SK-N-MC (cell line): ENCODE measurements at regions not wholly inside any gene's neighbourhood (a gene's known extent, or its start where the extent isn't known, plus 50 kb on each side); places are given as distances from the start of the nearest gene placed in this dataset.

Source experiments
- EZH2 ChIP-seq: fragments of 200-600 bp; sonication (generic); IDR thresholded peaks from one replicate; pipeline ENCODE4 v1.6.1; 2017; ENCODE audit warnings: antibody characterized with exemption
- POLR2AphosphoS5 ChIP-seq: IDR thresholded peaks from 2 replicates; pipeline ENCODE4 v1.6.1; 2012; ENCODE audit warnings: mild to moderate bottlenecking, low read depth, low read length, borderline replicate concordance

- no peak for TF ChIP-seq POLR2AphosphoS5
- TF ChIP-seq EZH2 = no peak
Observed at GRCh38 chr13:37273836-37274235, 168.4 kb upstream of the CSNK1A1L start.
